Ascending aorta (tissue), 2 donors: ENCODE measurements at regions not wholly inside any gene's neighbourhood (a gene's known extent, or its start where the extent isn't known, plus 50 kb on each side); places are given as distances from the start of the nearest gene placed in this dataset.

Experiments
- DNase-seq, 2 donors: peaks; one replicate each; pipeline ENCODE4 v3.0.0-alpha.2; 2019; ENCODE audit warnings: low spot score in 2 of 2
- H3K27ac ChIP-seq, 2 donors: fragments of 200-600 bp; sonication (generic); one replicate each; pipeline ENCODE4 v1.5.1; 2016 to 2017; ENCODE audit warnings: mild to moderate bottlenecking in 1 of 2
- H3K27me3 ChIP-seq: fragments of 200-600 bp; sonication (generic); one replicate; pipeline ENCODE4 v1.5.1; 2017
- H3K36me3 ChIP-seq, 2 donors: fragments of 200-600 bp; sonication (generic); one replicate each; pipeline ENCODE4 v1.5.1; 2016
- H3K4me1 ChIP-seq, 2 donors: fragments of 200-600 bp; sonication (generic); one replicate each; pipeline ENCODE4 v1.5.1; 2016 to 2017; ENCODE audit warnings: mild to moderate bottlenecking in 1 of 2
- H3K4me3 ChIP-seq, 2 donors: fragments of 200-600 bp; sonication (generic); one replicate each; pipeline ENCODE4 v1.5.1; 2016 to 2017; ENCODE audit warnings: mild to moderate bottlenecking in 1 of 2
- H3K9me3 ChIP-seq, 2 donors: fragments of 200-600 bp; sonication (generic); one replicate each; pipeline ENCODE4 v1.5.1; 2016
- CTCF ChIP-seq, 3 experiments: fragments of 200-600 bp in 2 of 3; fragments of 450-650 bp in 1 of 3; sonication (generic) in 2 of 3; IDR thresholded peaks; one replicate each; pipeline ENCODE4 v1.5.1; 2016 to 2019; ENCODE audit warnings: antibody characterized with exemption in 3 of 3, mild to moderate bottlenecking in 1 of 3, moderate library complexity in 1 of 3
- intact Hi-C: fragments of 100-400 bp; cut with DNase I; formaldehyde crosslinking; loops from one replicate; pipeline ENCODE4 v1.15.1; 2023

DNA sequence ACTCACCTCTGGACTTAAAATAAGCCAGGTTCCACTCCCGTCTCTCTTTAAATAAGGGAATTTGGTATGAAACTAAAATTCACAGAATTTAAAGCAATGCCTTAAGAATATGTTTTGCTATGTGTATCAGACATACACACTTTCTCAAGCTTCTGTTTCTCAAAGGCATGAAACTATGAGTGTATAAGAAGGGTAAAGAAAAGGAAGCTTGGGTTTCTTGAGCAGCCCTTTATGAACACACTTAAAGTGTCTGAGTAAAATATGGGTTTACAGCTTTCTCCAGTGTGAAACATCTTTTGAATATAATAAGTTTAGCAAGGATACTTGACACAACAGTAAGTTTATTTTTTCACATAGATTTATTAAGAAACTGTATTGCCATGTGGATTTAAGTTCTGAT lies 370.5 kb downstream of the TMA16 start:
- Histone ChIP-seq H3K27ac (no peak overlapping the region), H3K36me3 (no peaks in the 10 kb centered on the region), H3K4me1 (no peaks in the 10 kb centered on the region), H3K9me3 (no peaks in the 10 kb centered on the region), H3K4me3 (no peak overlapping the region), H3K27me3 (no peaks in the 10 kb centered on the region)
- no peak for TF ChIP-seq CTCF (IDR thresholded peaks at IDR 0.05)
- no peak for DNase-seq
- intact Hi-C loops: no loop called here

DNA sequence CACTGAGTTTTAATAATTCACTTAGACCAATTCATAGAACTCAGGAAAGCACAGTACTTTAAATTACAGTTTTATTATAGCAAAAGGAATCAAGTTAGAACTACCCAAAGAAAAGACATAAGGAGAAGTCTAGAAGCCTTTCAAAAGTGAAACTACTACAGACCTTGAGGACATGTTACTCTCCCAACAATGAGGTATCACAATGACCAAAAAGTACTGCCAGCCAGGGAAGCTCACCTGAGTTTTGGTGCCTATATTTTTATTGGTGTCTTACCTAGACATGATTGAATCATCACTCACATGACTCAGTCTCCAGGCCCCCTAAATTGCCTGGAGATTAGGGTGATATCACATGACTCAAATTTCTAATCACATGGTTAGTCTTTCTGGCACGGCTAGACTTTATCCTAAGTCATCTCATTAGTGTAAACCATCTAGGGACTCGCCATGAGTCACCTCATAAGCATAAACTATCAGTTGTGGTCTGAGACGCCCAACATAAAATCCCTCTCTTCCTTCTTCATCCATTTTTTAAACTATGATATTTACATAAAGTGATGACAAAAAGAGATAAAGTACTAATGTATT lies 372.3 kb downstream of the TMA16 start:
- DNase-seq: no peak
- intact Hi-C loops: no loop called here

DNA sequence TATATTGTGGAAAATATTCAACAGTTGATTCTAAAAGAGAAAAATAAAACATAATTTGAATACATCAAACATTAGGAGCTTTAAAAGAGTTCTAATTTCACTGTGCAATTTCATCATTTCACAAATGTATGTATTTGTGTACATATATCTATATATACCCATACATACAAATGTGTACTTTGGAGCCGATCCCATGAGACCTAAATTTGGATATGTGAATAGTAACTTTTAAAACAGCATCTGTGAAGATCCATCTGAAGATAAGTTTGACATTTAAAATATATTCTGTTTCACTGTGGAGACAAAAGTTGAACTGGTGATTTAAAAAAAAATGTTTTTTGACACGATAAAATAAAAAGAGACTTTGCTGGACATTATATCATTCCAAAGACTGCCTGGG lies 374.0 kb downstream of the TMA16 start:
- Histone ChIP-seq H3K27me3 (no peaks in the 10 kb centered on the region), H3K36me3 (no peaks in the 10 kb centered on the region), H3K4me3 (no peak overlapping the region), H3K27ac (no peak overlapping the region), H3K4me1 (no peaks in the 10 kb centered on the region), H3K9me3 (no peaks in the 10 kb centered on the region)
- intact Hi-C loops: no loop called here
- no peak for DNase-seq
- TF ChIP-seq CTCF (IDR thresholded peaks at IDR 0.05): no peak

More for the DNA sequence above, 372.3 kb downstream of the TMA16 start:
- Histone ChIP-seq H3K9me3 (no peaks in the 10 kb centered on the region), H3K4me1 (no peaks in the 10 kb centered on the region), H3K27ac (no peak overlapping the region), H3K27me3 (no peaks in the 10 kb centered on the region), H3K4me3 (no peak overlapping the region), H3K36me3 (no peaks in the 10 kb centered on the region)
- TF ChIP-seq CTCF (IDR thresholded peaks at IDR 0.05): no peak

DNA sequence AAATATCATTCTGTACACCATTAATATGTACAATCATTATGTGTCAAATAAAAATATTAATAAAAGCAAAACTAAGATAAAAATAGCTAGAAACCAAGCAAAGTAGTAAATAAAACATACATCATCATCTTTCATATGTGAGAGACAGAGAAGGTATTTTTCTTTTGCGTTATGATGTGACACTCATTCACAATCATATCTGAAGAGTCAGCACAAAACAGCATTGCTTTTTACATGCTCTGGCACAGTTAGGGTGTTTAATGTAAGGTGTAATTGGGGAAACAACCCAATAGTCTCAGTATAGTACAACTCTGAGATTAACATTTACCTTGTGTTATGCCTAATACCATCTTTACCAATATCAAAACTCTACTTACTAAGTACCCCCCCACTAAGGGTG lies 376.6 kb downstream of the TMA16 start:
- H3K4me1 ChIP-seq: no peaks in the 10 kb centered on the region
- H3K27me3 ChIP-seq: no peaks in the 10 kb centered on the region
- intact Hi-C loops: no loop called here
- H3K4me3 ChIP-seq: no peak overlapping the region
- no peak overlapping the region for H3K27ac ChIP-seq
- TF ChIP-seq CTCF (IDR thresholded peaks at IDR 0.05): no peak
- H3K36me3 ChIP-seq: no peaks in the 10 kb centered on the region
- no peaks in the 10 kb centered on the region for H3K9me3 ChIP-seq
- DNase-seq: no peak

DNA sequence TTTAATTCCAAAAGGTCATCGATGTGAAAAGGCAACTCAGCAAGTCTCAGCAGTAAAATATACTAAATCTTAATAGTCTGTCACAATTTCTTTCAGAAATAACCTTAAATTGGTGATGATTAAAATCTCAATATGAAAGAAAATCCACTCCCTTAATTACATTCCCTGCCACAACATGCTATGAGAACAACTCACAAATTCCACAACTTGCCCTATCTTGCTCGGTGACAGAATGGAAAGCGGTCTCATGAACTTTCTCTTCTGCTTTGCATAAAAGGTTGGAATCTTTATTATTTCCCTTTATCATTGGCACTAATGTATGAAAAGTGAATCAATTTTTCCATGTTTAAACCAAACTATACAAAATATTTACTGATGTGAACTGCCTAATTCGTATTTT lies 380.8 kb downstream of the TMA16 start:
- Histone ChIP-seq H3K27me3 (no peaks in the 10 kb centered on the region), H3K36me3 (no peaks in the 10 kb centered on the region), H3K9me3 (no peaks in the 10 kb centered on the region), H3K4me3 (no peak overlapping the region), H3K27ac (no peak overlapping the region), H3K4me1 (no peaks in the 10 kb centered on the region)
- no peak for TF ChIP-seq CTCF (IDR thresholded peaks at IDR 0.05)
- DNase-seq: no peak
- intact Hi-C loops: no loop called here
